ENCODE measurements at regions not wholly inside any gene's neighbourhood (a gene's known extent, or its start where the extent isn't known, plus 50 kb on each side); places are given as distances from the start of the nearest gene placed in this dataset.

DNA sequence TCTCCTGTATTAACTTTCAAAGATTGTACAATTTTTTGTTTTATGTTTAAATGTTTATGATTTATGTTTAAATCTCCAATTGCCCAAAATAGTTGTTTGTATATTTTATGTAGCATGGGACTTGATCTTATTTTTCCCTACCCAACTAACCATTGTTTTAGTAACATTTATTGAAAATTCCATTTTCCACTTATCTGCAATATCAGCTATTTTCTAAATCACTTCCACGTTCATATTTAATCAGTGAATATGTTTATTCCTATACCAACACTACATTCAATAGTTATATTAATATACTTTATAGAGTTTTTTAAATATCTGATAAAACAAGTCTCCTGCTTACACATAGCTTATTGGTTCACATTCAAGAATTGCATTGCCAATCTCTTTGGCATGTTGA, 532.2 kb downstream of the CHSY3 start:
- Histone ChIP-seq H3K9me3 (ENCODE audit: control insufficient read depth, low read length) (peaks cover 6% of the 10 kb centered on the region), H3K27me3 (ENCODE audit: control insufficient read depth, insufficient read depth, low read length, poor library complexity, severe bottlenecking) (no peaks in the 10 kb centered on the region), H3K9ac (ENCODE audit: extremely low read depth, low read length, poor library complexity, severe bottlenecking) (no peak overlapping the region), H3K27ac (ENCODE audit: low read depth, low read length) (no peak overlapping the region), H3K4me3 (ENCODE audit: low read length) (no peak overlapping the region), H3K36me3 (ENCODE audit: control insufficient read depth, insufficient read depth, low read length) (no peaks in the 10 kb centered on the region), H3K4me1 (ENCODE audit: control insufficient read depth, insufficient read depth, low read length) (no peaks in the 10 kb centered on the region)
- Mint-ChIP-seq H3K27me3 (ENCODE audit: insufficient read depth) (no peaks in the 10 kb centered on the region), H3K36me3 (ENCODE audit: low read depth) (no peaks in the 10 kb centered on the region), H3K4me3 (no peak overlapping the region), H3K9me3 (peaks cover 38% of the 10 kb centered on the region), H3K27ac (no peak overlapping the region), H3K4me1 (no peaks in the 10 kb centered on the region)
- TF ChIP-seq, protein P1, sequence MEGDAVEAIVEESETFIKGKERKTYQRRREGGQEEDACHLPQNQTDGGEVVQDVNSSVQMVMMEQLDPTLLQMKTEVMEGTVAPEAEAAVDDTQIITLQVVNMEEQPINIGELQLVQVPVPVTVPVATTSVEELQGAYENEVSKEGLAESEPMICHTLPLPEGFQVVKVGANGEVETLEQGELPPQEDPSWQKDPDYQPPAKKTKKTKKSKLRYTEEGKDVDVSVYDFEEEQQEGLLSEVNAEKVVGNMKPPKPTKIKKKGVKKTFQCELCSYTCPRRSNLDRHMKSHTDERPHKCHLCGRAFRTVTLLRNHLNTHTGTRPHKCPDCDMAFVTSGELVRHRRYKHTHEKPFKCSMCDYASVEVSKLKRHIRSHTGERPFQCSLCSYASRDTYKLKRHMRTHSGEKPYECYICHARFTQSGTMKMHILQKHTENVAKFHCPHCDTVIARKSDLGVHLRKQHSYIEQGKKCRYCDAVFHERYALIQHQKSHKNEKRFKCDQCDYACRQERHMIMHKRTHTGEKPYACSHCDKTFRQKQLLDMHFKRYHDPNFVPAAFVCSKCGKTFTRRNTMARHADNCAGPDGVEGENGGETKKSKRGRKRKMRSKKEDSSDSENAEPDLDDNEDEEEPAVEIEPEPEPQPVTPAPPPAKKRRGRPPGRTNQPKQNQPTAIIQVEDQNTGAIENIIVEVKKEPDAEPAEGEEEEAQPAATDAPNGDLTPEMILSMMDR (conservative IDR thresholded peaks at IDR 0.05), result no peak
- 100% methylated on average over 1 of the region's 1 CpG; no CpG with 5 or more reads in 1 of the 2 experiments for WGBS, 2 experiments (ENCODE audit: insufficient coverage in 1 of 2, insufficient read length in 1 of 2)
- no peak for DNase-seq

DNA sequence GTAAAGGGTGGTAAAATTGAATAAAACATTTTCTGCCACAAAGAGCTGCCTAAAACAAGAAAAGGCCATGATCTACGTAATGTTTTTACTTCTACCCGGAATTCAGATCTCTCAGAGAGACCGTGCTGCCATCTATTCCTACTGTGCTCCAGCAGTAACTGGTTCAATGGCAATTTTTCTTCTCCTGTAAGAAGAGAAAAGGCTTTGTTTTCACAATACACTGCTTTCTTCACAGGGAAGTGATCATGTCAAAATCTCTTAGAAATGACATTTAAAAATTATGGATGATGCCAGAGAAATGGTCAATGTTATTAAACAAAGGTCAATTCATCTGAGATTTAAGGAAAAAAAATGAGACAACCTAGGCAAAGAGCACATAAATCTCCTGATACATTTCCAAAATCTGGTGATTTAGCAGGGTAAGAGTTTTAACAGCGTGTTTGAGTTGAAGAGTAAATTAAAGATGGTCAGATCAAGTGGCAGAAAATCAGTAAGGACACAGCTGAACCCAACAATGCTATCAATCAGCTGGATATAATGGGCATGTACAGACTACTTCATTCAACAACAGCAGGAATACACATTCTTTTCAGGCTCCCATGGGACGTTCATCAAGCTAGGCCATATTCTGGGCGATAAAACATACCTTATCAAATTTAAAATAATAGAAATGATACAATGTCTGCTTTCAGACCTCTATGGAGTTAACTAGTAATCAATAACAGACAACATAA, 523.1 kb downstream of the CHSY3 start:
- H3K4me1 ChIP-seq (ENCODE audit: control insufficient read depth, insufficient read depth, low read length), result no peaks in the 10 kb centered on the region
- H3K27me3 ChIP-seq (ENCODE audit: control insufficient read depth, insufficient read depth, low read length, poor library complexity, severe bottlenecking), result no peaks in the 10 kb centered on the region
- H3K4me3 Mint-ChIP-seq, result no peak overlapping the region
- H3K27me3 Mint-ChIP-seq (ENCODE audit: insufficient read depth), result no peaks in the 10 kb centered on the region
- DNase-seq, result no peak
- H3K36me3 ChIP-seq (ENCODE audit: control insufficient read depth, insufficient read depth, low read length), result no peaks in the 10 kb centered on the region
- peaks cover 3% of the 10 kb centered on the region for H3K4me1 Mint-ChIP-seq
- 96 to 97% methylated on average over 3 to 6 of the region's 6 CpGs for WGBS, 2 experiments (ENCODE audit: insufficient coverage in 1 of 2, insufficient read length in 1 of 2)
- H3K27ac Mint-ChIP-seq, result no peak overlapping the region
- H3K4me3 ChIP-seq (ENCODE audit: low read length), result no peak overlapping the region
- no peaks in the 10 kb centered on the region for H3K9me3 Mint-ChIP-seq
- TF ChIP-seq, protein P1 (conservative IDR thresholded peaks at IDR 0.05), result no peak
- H3K27ac ChIP-seq (ENCODE audit: low read depth, low read length), result peak overlapping the region; percentile 47
- no peaks in the 10 kb centered on the region for H3K9me3 ChIP-seq (ENCODE audit: control insufficient read depth, low read length)
- H3K36me3 Mint-ChIP-seq (ENCODE audit: low read depth), result no peaks in the 10 kb centered on the region
- H3K9ac ChIP-seq (ENCODE audit: extremely low read depth, low read length, poor library complexity, severe bottlenecking), result no peak overlapping the region

DNA sequence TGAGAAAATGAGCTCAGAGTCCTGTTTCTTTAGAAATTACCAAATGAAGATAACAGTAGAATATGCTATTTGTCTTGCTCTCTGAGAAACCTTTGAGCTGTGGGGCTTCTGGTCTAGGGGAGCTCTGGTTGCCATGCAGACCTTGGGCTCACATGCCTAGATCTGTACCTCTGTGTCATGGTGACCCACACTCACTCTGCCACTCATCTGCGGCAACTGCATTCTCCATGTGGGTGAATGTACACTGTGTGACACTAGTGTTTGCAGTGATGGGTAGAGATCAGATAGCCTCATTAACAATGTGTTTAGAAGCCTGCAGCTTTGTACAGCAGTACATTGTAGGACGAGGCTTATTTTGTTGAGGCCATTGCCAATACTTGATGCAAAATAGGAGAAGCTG, 521.2 kb downstream of the CHSY3 start:
- Histone ChIP-seq H3K9me3 (ENCODE audit: control insufficient read depth, low read length) (no peaks in the 10 kb centered on the region), H3K9ac (ENCODE audit: extremely low read depth, low read length, poor library complexity, severe bottlenecking) (no peak overlapping the region), H3K4me3 (ENCODE audit: low read length) (no peak overlapping the region), H3K36me3 (ENCODE audit: control insufficient read depth, insufficient read depth, low read length) (no peaks in the 10 kb centered on the region), H3K27me3 (ENCODE audit: control insufficient read depth, insufficient read depth, low read length, poor library complexity, severe bottlenecking) (no peaks in the 10 kb centered on the region), H3K4me1 (ENCODE audit: control insufficient read depth, insufficient read depth, low read length) (no peaks in the 10 kb centered on the region), H3K27ac (ENCODE audit: low read depth, low read length) (no peak overlapping the region)
- H3K36me3 Mint-ChIP-seq (ENCODE audit: low read depth), result no peaks in the 10 kb centered on the region
- DNase-seq, result no peak
- H3K27ac Mint-ChIP-seq, result no peak overlapping the region
- no peaks in the 10 kb centered on the region for H3K4me1 Mint-ChIP-seq
- H3K9me3 Mint-ChIP-seq, result peaks cover 2% of the 10 kb centered on the region
- TF ChIP-seq, protein P1 (conservative IDR thresholded peaks at IDR 0.05), result no peak
- WGBS, 2 experiments (ENCODE audit: insufficient coverage in 1 of 2, insufficient read length in 1 of 2), result 81 to 100% methylated on average over 1 to 2 of the region's 2 CpGs
- H3K27me3 Mint-ChIP-seq (ENCODE audit: insufficient read depth), result no peaks in the 10 kb centered on the region
- H3K4me3 Mint-ChIP-seq, result no peak overlapping the region

Data from endodermal cell (in vitro differentiated cells).